ENCODE measurements at regions not wholly inside any gene's neighbourhood (a gene's known extent, or its start where the extent isn't known, plus 50 kb on each side); places are given as distances from the start of the nearest gene placed in this dataset.

GRCh38 chr18:30186245-30186644 lies 856.3 kb downstream of the DSC3 start:
- no peaks in the 10 kb centered on the region for H3K4me1 ChIP-seq (ENCODE audit: low read depth, poor library complexity, severe bottlenecking)
- H3K36me3 ChIP-seq (ENCODE audit: insufficient read depth) = no peaks in the 10 kb centered on the region
- H2AFZ ChIP-seq (ENCODE audit: low read depth) = no peak overlapping the region
- TF ChIP-seq CTCF (conservative IDR thresholded peaks at IDR 0.05; ENCODE audit: low read depth, low read length) = no peak
- H4K20me1 ChIP-seq (ENCODE audit: insufficient read depth) = no peaks in the 10 kb centered on the region
- no peak overlapping the region for H3K4me3 ChIP-seq (IDR thresholded peaks at IDR 0.05; ENCODE audit: insufficient read depth, low read depth, low read length)
- H3K27me3 ChIP-seq (ENCODE audit: insufficient read depth, low read depth) = no peaks in the 10 kb centered on the region
- H3K9ac ChIP-seq = no peak overlapping the region
- no peak overlapping the region for H3K4me2 ChIP-seq
- H3K27ac ChIP-seq = no peak overlapping the region
- no peaks in the 10 kb centered on the region for H3K79me2 ChIP-seq (ENCODE audit: insufficient read depth, low read depth)

GRCh38 chr18:30177056-30177455 lies 865.5 kb downstream of the DSC3 start:
- Histone ChIP-seq H4K20me1 (ENCODE audit: insufficient read depth) (no peaks in the 10 kb centered on the region), H2AFZ (ENCODE audit: low read depth) (no peak overlapping the region), H3K79me2 (ENCODE audit: insufficient read depth, low read depth) (no peaks in the 10 kb centered on the region), H3K36me3 (ENCODE audit: insufficient read depth) (no peaks in the 10 kb centered on the region), H3K27me3 (ENCODE audit: insufficient read depth, low read depth) (no peaks in the 10 kb centered on the region), H3K27ac (no peak overlapping the region), H3K9ac (no peak overlapping the region), H3K4me2 (no peak overlapping the region), H3K4me3 (IDR thresholded peaks at IDR 0.05; ENCODE audit: insufficient read depth, low read depth, low read length) (no peak overlapping the region), H3K4me1 (ENCODE audit: low read depth, poor library complexity, severe bottlenecking) (no peaks in the 10 kb centered on the region)
- no peak for TF ChIP-seq CTCF (conservative IDR thresholded peaks at IDR 0.05; ENCODE audit: low read depth, low read length)

GRCh38 chr18:30175621-30176225 lies 866.8 kb downstream of the DSC3 start:
- no peaks in the 10 kb centered on the region for H3K36me3 ChIP-seq (ENCODE audit: insufficient read depth)
- no peaks in the 10 kb centered on the region for H3K79me2 ChIP-seq (ENCODE audit: insufficient read depth, low read depth)
- no peaks in the 10 kb centered on the region for H3K4me1 ChIP-seq (ENCODE audit: low read depth, poor library complexity, severe bottlenecking)
- no peak overlapping the region for H2AFZ ChIP-seq (ENCODE audit: low read depth)
- H3K4me2 ChIP-seq = no peak overlapping the region
- H3K27ac ChIP-seq = no peak overlapping the region
- H3K27me3 ChIP-seq (ENCODE audit: insufficient read depth, low read depth) = no peaks in the 10 kb centered on the region
- no peak overlapping the region for H3K9ac ChIP-seq
- H3K4me3 ChIP-seq (IDR thresholded peaks at IDR 0.05; ENCODE audit: insufficient read depth, low read depth, low read length) = no peak overlapping the region
- TF ChIP-seq CTCF (conservative IDR thresholded peaks at IDR 0.05; ENCODE audit: low read depth, low read length) = no peak
- no peaks in the 10 kb centered on the region; the same call in 1 of the 2 replicates for H4K20me1 ChIP-seq (ENCODE audit: insufficient read depth)

- no peak overlapping the region for H3K27ac ChIP-seq
- no peaks in the 10 kb centered on the region for H3K27me3 ChIP-seq (ENCODE audit: insufficient read depth, low read depth)
- no peaks in the 10 kb centered on the region for H3K4me1 ChIP-seq (ENCODE audit: low read depth, poor library complexity, severe bottlenecking)
- H3K4me3 ChIP-seq (IDR thresholded peaks at IDR 0.05; ENCODE audit: insufficient read depth, low read depth, low read length) = no peak overlapping the region
- no peak overlapping the region for H2AFZ ChIP-seq (ENCODE audit: low read depth)
- no peaks in the 10 kb centered on the region; the same call in 1 of the 2 replicates for H4K20me1 ChIP-seq (ENCODE audit: insufficient read depth)
- no peaks in the 10 kb centered on the region for H3K79me2 ChIP-seq (ENCODE audit: insufficient read depth, low read depth)
- no peak for TF ChIP-seq CTCF (conservative IDR thresholded peaks at IDR 0.05; ENCODE audit: low read depth, low read length)
- no peaks in the 10 kb centered on the region for H3K36me3 ChIP-seq (ENCODE audit: insufficient read depth)
- no peak overlapping the region for H3K9ac ChIP-seq
- no peak overlapping the region for H3K4me2 ChIP-seq
These were observed 867.4 kb downstream of the DSC3 start for GRCh38 chr18:30175061-30175574.
